ENCODE measurements at regions not wholly inside any gene's neighbourhood (a gene's known extent, or its start where the extent isn't known, plus 50 kb on each side); places are given as distances from the start of the nearest gene placed in this dataset.

DNA sequence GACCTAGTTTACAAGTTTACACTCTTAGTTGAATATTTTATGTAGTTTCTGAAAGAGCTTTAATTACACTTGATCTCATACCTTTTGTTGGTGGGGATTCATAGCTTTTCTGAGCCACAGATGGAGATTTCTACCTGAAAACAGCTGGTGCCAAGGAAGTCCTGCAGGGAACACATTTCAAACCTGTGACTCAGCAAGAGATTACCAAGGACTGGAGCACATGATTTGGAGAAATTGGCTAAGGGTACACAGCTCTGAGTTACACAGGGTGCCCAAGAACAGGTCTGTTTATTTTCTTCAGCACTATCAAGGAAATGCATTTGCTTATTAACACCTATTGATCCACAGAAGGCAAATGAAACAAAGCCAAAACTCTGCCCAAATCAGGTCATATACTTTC lies 691.5 kb downstream of the KCTD8 start:
- H3K27me3 ChIP-seq: no peaks in the 10 kb centered on the region
- no peaks in the 10 kb centered on the region for H3K36me3 ChIP-seq
- no peak overlapping the region for H3K27ac ChIP-seq
- no peak for TF ChIP-seq EP300 (IDR thresholded peaks at IDR 0.05)
- TF ChIP-seq, protein P1, sequence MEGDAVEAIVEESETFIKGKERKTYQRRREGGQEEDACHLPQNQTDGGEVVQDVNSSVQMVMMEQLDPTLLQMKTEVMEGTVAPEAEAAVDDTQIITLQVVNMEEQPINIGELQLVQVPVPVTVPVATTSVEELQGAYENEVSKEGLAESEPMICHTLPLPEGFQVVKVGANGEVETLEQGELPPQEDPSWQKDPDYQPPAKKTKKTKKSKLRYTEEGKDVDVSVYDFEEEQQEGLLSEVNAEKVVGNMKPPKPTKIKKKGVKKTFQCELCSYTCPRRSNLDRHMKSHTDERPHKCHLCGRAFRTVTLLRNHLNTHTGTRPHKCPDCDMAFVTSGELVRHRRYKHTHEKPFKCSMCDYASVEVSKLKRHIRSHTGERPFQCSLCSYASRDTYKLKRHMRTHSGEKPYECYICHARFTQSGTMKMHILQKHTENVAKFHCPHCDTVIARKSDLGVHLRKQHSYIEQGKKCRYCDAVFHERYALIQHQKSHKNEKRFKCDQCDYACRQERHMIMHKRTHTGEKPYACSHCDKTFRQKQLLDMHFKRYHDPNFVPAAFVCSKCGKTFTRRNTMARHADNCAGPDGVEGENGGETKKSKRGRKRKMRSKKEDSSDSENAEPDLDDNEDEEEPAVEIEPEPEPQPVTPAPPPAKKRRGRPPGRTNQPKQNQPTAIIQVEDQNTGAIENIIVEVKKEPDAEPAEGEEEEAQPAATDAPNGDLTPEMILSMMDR (IDR thresholded peaks at IDR 0.05): no peak
- TF ChIP-seq POLR2A (IDR thresholded peaks at IDR 0.05): no peak
- H3K4me3 ChIP-seq: no peak overlapping the region
- H3K9me3 ChIP-seq: no peaks in the 10 kb centered on the region
- no peak for DNase-seq
- intact Hi-C loops (cut with DNase I): no loop called here
- H3K4me1 ChIP-seq (ENCODE audit: insufficient read depth): no peaks in the 10 kb centered on the region

DNA sequence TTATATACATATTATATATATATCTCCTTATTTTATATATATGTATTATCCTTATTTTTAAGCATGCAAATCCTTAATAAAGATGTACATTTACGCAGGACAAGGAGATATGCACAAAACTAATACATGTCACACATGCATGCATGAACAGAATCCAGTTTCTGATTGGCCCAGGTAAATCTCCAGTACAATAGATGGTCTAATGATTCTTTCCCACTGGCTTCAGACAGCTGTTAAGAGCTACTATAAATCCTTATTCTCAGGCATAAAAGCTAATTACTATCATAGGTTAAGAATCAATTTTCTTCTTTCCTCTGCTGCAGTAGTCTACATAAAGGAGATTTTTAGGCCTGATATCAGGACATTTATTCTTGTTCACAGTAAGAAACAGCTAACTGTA lies 689.8 kb downstream of the KCTD8 start:
- WGBS, 3 donors: 91 to 98% (median 93%) methylated on average over 1 of the region's 1 CpG
- Histone ChIP-seq H3K27ac (no peak overlapping the region), H3K4me3 (no peak overlapping the region), H3K36me3 (no peaks in the 10 kb centered on the region), H3K4me1 (ENCODE audit: insufficient read depth) (no peaks in the 10 kb centered on the region), H3K9me3 (no peaks in the 10 kb centered on the region), H3K27me3 (no peaks in the 10 kb centered on the region)
- TF ChIP-seq, protein P1 (IDR thresholded peaks at IDR 0.05): no peak
- TF ChIP-seq POLR2A (IDR thresholded peaks at IDR 0.05) (no peak), EP300 (IDR thresholded peaks at IDR 0.05) (no peak)
- no peak for DNase-seq
- intact Hi-C loops (cut with DNase I): no loop called here

DNA sequence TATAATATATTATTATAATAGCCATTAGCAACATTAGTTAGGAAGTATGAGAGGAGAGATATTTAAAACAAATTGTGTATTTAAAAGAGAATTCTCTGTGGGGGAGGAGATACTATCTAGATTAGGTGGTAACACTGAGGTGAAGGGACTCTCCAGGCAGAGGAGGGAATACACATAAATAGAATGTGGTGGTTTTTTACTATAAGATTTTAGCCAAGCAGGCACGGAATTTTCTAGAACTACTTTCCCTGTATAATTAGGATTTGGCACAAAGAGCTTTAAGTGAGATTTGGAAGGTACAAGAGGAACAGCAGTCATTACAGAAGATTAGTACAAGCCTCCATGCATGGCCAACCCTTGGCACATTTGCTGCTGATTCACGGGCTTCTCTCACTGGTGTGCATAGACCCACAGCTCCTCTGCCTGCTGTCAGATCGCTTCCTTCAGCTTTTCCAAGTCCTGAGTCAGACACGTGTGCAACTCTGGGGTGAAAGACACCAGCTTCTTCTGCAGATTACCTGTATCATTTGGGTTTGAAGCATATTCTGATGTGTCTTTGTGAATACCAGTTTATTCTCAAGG lies 685.5 kb downstream of the KCTD8 start:
- TF ChIP-seq EP300 (IDR thresholded peaks at IDR 0.05): no peak
- no peak for TF ChIP-seq POLR2A (IDR thresholded peaks at IDR 0.05)
- TF ChIP-seq, protein P1 (IDR thresholded peaks at IDR 0.05): no peak
- Histone ChIP-seq H3K9me3 (no peaks in the 10 kb centered on the region), H3K4me1 (ENCODE audit: insufficient read depth) (no peaks in the 10 kb centered on the region), H3K27ac (no peak overlapping the region), H3K36me3 (no peaks in the 10 kb centered on the region), H3K27me3 (no peaks in the 10 kb centered on the region), H3K4me3 (no peak overlapping the region)
- no peak for DNase-seq
- 52 to 61% (median 59%) methylated on average over 4 of the region's 4 CpGs for WGBS, 3 donors
- intact Hi-C loops (cut with DNase I): no loop called here

DNA sequence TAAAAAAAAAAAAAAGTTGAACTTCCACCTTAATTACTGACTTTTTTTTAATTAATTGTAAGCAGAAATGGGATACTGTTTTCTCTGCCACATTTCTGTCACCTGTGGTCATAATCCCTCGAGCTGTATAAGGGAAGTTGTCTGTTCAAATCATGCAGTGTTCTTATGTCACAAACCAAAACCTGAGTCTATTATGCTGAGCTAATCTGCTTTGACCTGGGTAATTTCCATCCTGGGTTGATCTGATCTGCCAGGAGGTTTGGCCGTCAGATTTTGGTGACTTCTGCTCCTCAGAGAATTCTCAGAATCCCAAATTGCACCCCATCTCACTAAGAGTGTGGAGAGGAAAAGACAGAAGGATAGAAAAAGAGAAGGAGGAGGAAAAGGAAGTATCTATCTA lies 683.1 kb downstream of the KCTD8 start:
- 79 to 85% (median 84%) methylated on average over 2 of the region's 2 CpGs for WGBS, 3 donors
- Histone ChIP-seq H3K27ac (no peak overlapping the region), H3K27me3 (no peaks in the 10 kb centered on the region), H3K4me3 (no peak overlapping the region), H3K36me3 (no peaks in the 10 kb centered on the region), H3K9me3 (no peaks in the 10 kb centered on the region), H3K4me1 (ENCODE audit: insufficient read depth) (no peaks in the 10 kb centered on the region)
- TF ChIP-seq, protein P1 (IDR thresholded peaks at IDR 0.05): no peak
- TF ChIP-seq POLR2A (IDR thresholded peaks at IDR 0.05): no peak
- no peak for TF ChIP-seq EP300 (IDR thresholded peaks at IDR 0.05)
- no peak for DNase-seq
- intact Hi-C loops (cut with DNase I): loop anchor here in 1 of 4 donors (5.0 kb wide), 1 partner anchor 167 kb away; no protein-coding TSS in a partner anchor
